ENCODE measurements at regions not wholly inside any gene's neighbourhood (a gene's known extent, or its start where the extent isn't known, plus 50 kb on each side); places are given as distances from the start of the nearest gene placed in this dataset.

- H3K4me1 ChIP-seq (ENCODE audit: insufficient read depth) = peaks cover 5% of the 10 kb centered on the region
- WGBS, 3 donors = 73 to 87% (median 77%) methylated on average over 8 of the region's 8 CpGs
- DNase-seq = no peak
- no peak overlapping the region for H3K4me3 ChIP-seq
- no peaks in the 10 kb centered on the region for H3K27me3 ChIP-seq
- H3K9me3 ChIP-seq = no peaks in the 10 kb centered on the region
- TF ChIP-seq EP300 (IDR thresholded peaks at IDR 0.05) = no peak
- no peak for TF ChIP-seq POLR2A (IDR thresholded peaks at IDR 0.05)
- TF ChIP-seq CTCF (IDR thresholded peaks at IDR 0.05) = no peak
- H3K27ac ChIP-seq = no peak overlapping the region
- intact Hi-C loops (cut with DNase I) = no loop called here
- H3K36me3 ChIP-seq = no peaks in the 10 kb centered on the region
Measured at GRCh38 chr12:69087986-69088385, 151.4 kb upstream of the CPSF6 start.

GRCh38 chr12:69090722-69091121, 148.6 kb upstream of the CPSF6 start:
- 18 to 22% (median 18%) methylated on average over 1 of the region's 1 CpG for WGBS, 3 donors
- no peak overlapping the region for H3K27ac ChIP-seq
- TF ChIP-seq POLR2A (IDR thresholded peaks at IDR 0.05) = no peak
- TF ChIP-seq CTCF (IDR thresholded peaks at IDR 0.05) = no peak
- TF ChIP-seq EP300 (IDR thresholded peaks at IDR 0.05) = no peak
- intact Hi-C loops (cut with DNase I) = loop anchor here in 1 of 4 donors (10.0 kb wide), 1 partner anchor 146 kb away; no protein-coding TSS in a partner anchor
- H3K9me3 ChIP-seq = no peaks in the 10 kb centered on the region
- H3K4me3 ChIP-seq = no peak overlapping the region
- no peak for DNase-seq
- H3K36me3 ChIP-seq = no peaks in the 10 kb centered on the region
- H3K4me1 ChIP-seq (ENCODE audit: insufficient read depth) = peaks cover 7% of the 10 kb centered on the region
- no peaks in the 10 kb centered on the region for H3K27me3 ChIP-seq

- H3K36me3 ChIP-seq = no peaks in the 10 kb centered on the region
- H3K27me3 ChIP-seq = no peaks in the 10 kb centered on the region
- H3K4me3 ChIP-seq = no peak overlapping the region
- TF ChIP-seq EP300 (IDR thresholded peaks at IDR 0.05) = no peak
- TF ChIP-seq POLR2A (IDR thresholded peaks at IDR 0.05) = no peak
- TF ChIP-seq CTCF (IDR thresholded peaks at IDR 0.05) = no peak
- no peak overlapping the region for H3K27ac ChIP-seq
- H3K4me1 ChIP-seq (ENCODE audit: insufficient read depth) = peaks cover 10% of the 10 kb centered on the region
- no peak for DNase-seq
- no peaks in the 10 kb centered on the region for H3K9me3 ChIP-seq
- intact Hi-C loops (cut with DNase I) = loop anchor here in 1 of 4 donors (10.0 kb wide), 1 partner anchor 147 kb away; no protein-coding TSS in a partner anchor
- 57 to 61% (median 59%) methylated on average over 6 of the region's 6 CpGs for WGBS, 3 donors
Measured at GRCh38 chr12:69091442-69092017, 147.8 kb upstream of the CPSF6 start.

GRCh38 chr12:69092137-69092536, 147.2 kb upstream of the CPSF6 start:
- Histone ChIP-seq H3K9me3 (no peaks in the 10 kb centered on the region), H3K36me3 (no peaks in the 10 kb centered on the region), H3K27me3 (no peaks in the 10 kb centered on the region), H3K27ac (no peak overlapping the region), H3K4me1 (ENCODE audit: insufficient read depth) (peaks cover 11% of the 10 kb centered on the region), H3K4me3 (no peak overlapping the region)
- 96 to 97% (median 96%) methylated on average over 4 of the region's 4 CpGs for WGBS, 3 donors
- TF ChIP-seq POLR2A (IDR thresholded peaks at IDR 0.05) = no peak
- no peak for TF ChIP-seq CTCF (IDR thresholded peaks at IDR 0.05)
- TF ChIP-seq EP300 (IDR thresholded peaks at IDR 0.05) = no peak
- intact Hi-C loops (cut with DNase I) = loop anchor here in 1 of 4 donors (10.0 kb wide), 1 partner anchor 147 kb away; no protein-coding TSS in a partner anchor
- no peak for DNase-seq

Measured in ovary (tissue), 7 donors.